A549 (cell line): ENCODE measurements at regions not wholly inside any gene's neighbourhood (a gene's known extent, or its start where the extent isn't known, plus 50 kb on each side); places are given as distances from the start of the nearest gene placed in this dataset.
"Not testable (repeated sequence)": the region's sequence is repeated elsewhere in the genome, so short reads cannot be mapped to it uniquely, and the experiment has no call there.

Experiments used
- CEBPB ChIP-seq, 2 experiments: fragments of >200 bp in 1 of 2; sonication (Bioruptor Twin) in 1 of 2; formaldehyde crosslinking in 1 of 2; IDR thresholded peaks; 2 replicates each; pipeline ENCODE4 v1.6.1; 2012 to 2016
- CHD4 ChIP-seq: fragments of 200-600 bp; sonication (generic); IDR thresholded peaks from 2 replicates; pipeline ENCODE4 v1.6.1; 2016; ENCODE audit warnings: antibody characterized with exemption, mild to moderate bottlenecking, borderline replicate concordance
- HDAC2 ChIP-seq: fragments of 200-600 bp; sonication (generic); IDR thresholded peaks from 2 replicates; pipeline ENCODE4 v1.6.1; 2016
- RAD21 ChIP-seq, 2 experiments: fragments of >200 bp in 1 of 2; sonication (Bioruptor Twin) in 1 of 2; formaldehyde crosslinking in 1 of 2; IDR thresholded peaks in 1 of 2; conservative IDR thresholded peaks in 1 of 2; 2 replicates in 1 of 2; 3 replicates in 1 of 2; pipeline ENCODE4 v1.6.1; 2012 to 2018; ENCODE audit warnings: inconsistent platforms in 1 of 2
- USF2 ChIP-seq: fragments of 450-650 bp; IDR thresholded peaks from 2 replicates; pipeline ENCODE4 v1.6.1; 2014; ENCODE audit warnings: antibody characterized with exemption
- ZNF302 ChIP-seq: fragments of 250-450 bp; sonication (Bioruptor Pico); IDR thresholded peaks from 2 replicates; pipeline ENCODE4 v1.9.0; 2021; ENCODE audit warnings: inconsistent platforms, mild to moderate bottlenecking, moderate library complexity
- ZSCAN20 ChIP-seq: fragments of 250-450 bp; sonication (Bioruptor Pico); IDR thresholded peaks from 2 replicates; pipeline ENCODE4 v1.8.0; 2022; ENCODE audit warnings: mild to moderate bottlenecking, moderate library complexity

DNA sequence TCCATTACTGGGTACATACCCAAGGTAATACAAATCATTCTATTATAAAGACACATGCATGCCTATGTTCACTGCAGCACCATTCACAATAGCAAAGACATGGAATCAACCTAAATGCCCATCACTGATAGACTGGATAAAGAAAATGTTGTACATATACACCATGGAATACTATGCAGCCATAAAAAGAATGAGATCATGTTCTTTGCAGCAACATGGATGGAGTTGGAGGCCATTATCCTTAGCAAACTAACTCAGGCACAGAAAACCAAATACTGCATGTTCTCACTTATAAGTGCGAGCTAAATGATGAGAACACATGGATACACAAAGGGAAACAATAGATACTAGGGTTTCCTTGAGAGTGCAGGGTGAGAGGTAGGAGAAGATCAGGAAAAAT lies 146.8 kb downstream of the IBTK start:
- TF ChIP-seq ZSCAN20 (CRISPR knock-in tag); RAD21 (conservative IDR thresholded peaks at IDR 0.05 in 1 of 2, IDR thresholded peaks at IDR 0.05 in 1 of 2); HDAC2; CHD4; USF2; CEBPB (IDR thresholded peaks at IDR 0.05); ZNF302 (CRISPR knock-in tag): not testable (repeated sequence)
